ENCODE measurements at regions not wholly inside any gene's neighbourhood (a gene's known extent, or its start where the extent isn't known, plus 50 kb on each side); places are given as distances from the start of the nearest gene placed in this dataset.
A peak's percentile ranks its signal among the peaks of the same experiment; 100 is the strongest.
"Not testable (repeated sequence)": the region's sequence is repeated elsewhere in the genome, so short reads cannot be mapped to it uniquely, and the experiment has no call there.

- 1 to 2% methylated on average over 28 to 38 of the region's 75 CpGs for WGBS, 2 donors
- H3K36me3 ChIP-seq; ATAC-seq; intact Hi-C loops (cut with DNase I); H3K4me1 ChIP-seq; H3K27me3 ChIP-seq; H3K27ac ChIP-seq; H3K9me3 ChIP-seq: not testable (repeated sequence)
- H3K4me3 ChIP-seq = peak overlapping the region in 6 of 10 donors; percentile 18 to 39 (median 32)
- DNase-seq = peak; percentile 1 to 20
Observed at GRCh38 chr9:61330342-61331092, 140.7 kb downstream of the SPATA31A7 start.

GRCh38 chr9:61356936-61357335 is 167.1 kb downstream of the SPATA31A7 start:
- H3K4me1 ChIP-seq; intact Hi-C loops (cut with DNase I); ATAC-seq; H3K27ac ChIP-seq; H3K27me3 ChIP-seq; H3K9me3 ChIP-seq; DNase-seq; H3K4me3 ChIP-seq; H3K36me3 ChIP-seq: not testable (repeated sequence)
- WGBS, 2 donors = 81 to 92% methylated on average over 1 of the region's 6 CpGs

GRCh38 chr9:61374390-61374789 is 184.6 kb downstream of the SPATA31A7 start:
- ATAC-seq; H3K27ac ChIP-seq; H3K9me3 ChIP-seq; H3K4me1 ChIP-seq; H3K27me3 ChIP-seq; H3K4me3 ChIP-seq; intact Hi-C loops (cut with DNase I); DNase-seq; H3K36me3 ChIP-seq: not testable (repeated sequence)
- no CpG with 5 or more reads among the region's 1 CpG for WGBS, 2 donors

GRCh38 chr9:61376159-61376558 is 186.3 kb downstream of the SPATA31A7 start:
- no CpG with 5 or more reads among the region's 4 CpGs for WGBS, 2 donors
- H3K36me3 ChIP-seq; H3K4me1 ChIP-seq; intact Hi-C loops (cut with DNase I); H3K27ac ChIP-seq; H3K27me3 ChIP-seq; H3K9me3 ChIP-seq; ATAC-seq; DNase-seq; H3K4me3 ChIP-seq: not testable (repeated sequence)

- H3K36me3 ChIP-seq = not testable (repeated sequence)
Observed at GRCh38 chr9:61386035-61386815, 196.4 kb downstream of the SPATA31A7 start.

GRCh38 chr9:61386816-61387102 is 196.9 kb downstream of the SPATA31A7 start:
- H3K27me3 ChIP-seq; H3K4me1 ChIP-seq; H3K9me3 ChIP-seq; ATAC-seq; H3K36me3 ChIP-seq; DNase-seq; H3K4me3 ChIP-seq; H3K27ac ChIP-seq; intact Hi-C loops (cut with DNase I): not testable (repeated sequence)

More at GRCh38 chr9:61386035-61386815, 196.4 kb downstream of the SPATA31A7 start:
- 0 to 19% methylated on average over 1 of the region's 11 CpGs for WGBS, 2 donors
- H3K27ac ChIP-seq; H3K27me3 ChIP-seq; intact Hi-C loops (cut with DNase I); H3K4me3 ChIP-seq; H3K4me1 ChIP-seq; DNase-seq; H3K9me3 ChIP-seq: not testable (repeated sequence)
- peak in 4 of 8 donors; percentile 48 to 71 (median 54) for ATAC-seq

- no CpG with 5 or more reads among the region's 1 CpG for WGBS, 2 donors
- H3K27ac ChIP-seq; ATAC-seq; H3K9me3 ChIP-seq; H3K4me3 ChIP-seq; intact Hi-C loops (cut with DNase I); H3K36me3 ChIP-seq; H3K27me3 ChIP-seq; H3K4me1 ChIP-seq; DNase-seq: not testable (repeated sequence)
Observed at GRCh38 chr9:61402692-61403091, 212.9 kb downstream of the SPATA31A7 start.

GRCh38 chr9:61411933-61412605 is 222.2 kb downstream of the SPATA31A7 start:
- DNase-seq; ATAC-seq; H3K36me3 ChIP-seq; H3K9me3 ChIP-seq; intact Hi-C loops (cut with DNase I); H3K4me3 ChIP-seq; H3K4me1 ChIP-seq; H3K27ac ChIP-seq; H3K27me3 ChIP-seq: not testable (repeated sequence)
- WGBS, 2 donors = 96% methylated on average over 8 of the region's 12 CpGs

- ATAC-seq; H3K4me1 ChIP-seq; H3K4me3 ChIP-seq; DNase-seq; H3K36me3 ChIP-seq; H3K9me3 ChIP-seq; H3K27ac ChIP-seq; intact Hi-C loops (cut with DNase I); H3K27me3 ChIP-seq: not testable (repeated sequence)
- WGBS, 2 donors = 75 to 100% methylated on average over 1 to 2 of the region's 5 CpGs
Observed at GRCh38 chr9:61412738-61413137, 222.9 kb downstream of the SPATA31A7 start.

- H3K9me3 ChIP-seq; H3K27ac ChIP-seq; H3K36me3 ChIP-seq; H3K4me1 ChIP-seq; ATAC-seq; H3K27me3 ChIP-seq; H3K4me3 ChIP-seq; intact Hi-C loops (cut with DNase I); DNase-seq: not testable (repeated sequence)
Observed at GRCh38 chr9:61418174-61418573, 228.3 kb downstream of the SPATA31A7 start.

- intact Hi-C loops (cut with DNase I); H3K4me1 ChIP-seq; H3K9me3 ChIP-seq; H3K4me3 ChIP-seq; DNase-seq; ATAC-seq; H3K27me3 ChIP-seq; H3K27ac ChIP-seq; H3K36me3 ChIP-seq: not testable (repeated sequence)
- WGBS, 2 donors = no CpG with 5 or more reads among the region's 7 CpGs
Observed at GRCh38 chr9:61420267-61420958, 230.6 kb downstream of the SPATA31A7 start.
